ENCODE measurements at regions not wholly inside any gene's neighbourhood (a gene's known extent, or its start where the extent isn't known, plus 50 kb on each side); places are given as distances from the start of the nearest gene placed in this dataset.

DNA sequence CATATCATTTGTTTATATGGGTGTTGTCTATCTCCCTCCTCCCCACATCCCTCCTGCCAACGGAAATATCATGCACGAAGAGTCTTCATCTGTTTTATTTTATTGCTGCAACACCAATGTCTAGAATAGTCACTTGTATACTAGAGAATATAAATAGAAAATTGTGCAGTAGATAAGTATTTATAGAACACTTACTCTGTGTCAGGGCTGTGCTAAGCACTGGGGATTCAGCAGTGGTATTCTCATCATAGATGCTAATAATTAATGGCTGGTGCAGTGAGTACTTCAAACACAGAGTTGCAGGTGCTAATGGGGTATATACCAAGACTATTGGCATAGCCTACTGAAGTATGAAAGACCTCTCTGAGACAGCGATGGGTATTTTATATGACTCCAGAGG is 353.5 kb upstream of the CDH6 start:
- H3K4me1 Mint-ChIP-seq (ENCODE audit: low read depth) = no peaks in the 10 kb centered on the region
- H3K4me1 ChIP-seq (ENCODE audit: insufficient read depth, low read length) = no peaks in the 10 kb centered on the region
- no peaks in the 10 kb centered on the region for H3K36me3 ChIP-seq (ENCODE audit: insufficient read depth, low read length)
- TF ChIP-seq, protein P1, sequence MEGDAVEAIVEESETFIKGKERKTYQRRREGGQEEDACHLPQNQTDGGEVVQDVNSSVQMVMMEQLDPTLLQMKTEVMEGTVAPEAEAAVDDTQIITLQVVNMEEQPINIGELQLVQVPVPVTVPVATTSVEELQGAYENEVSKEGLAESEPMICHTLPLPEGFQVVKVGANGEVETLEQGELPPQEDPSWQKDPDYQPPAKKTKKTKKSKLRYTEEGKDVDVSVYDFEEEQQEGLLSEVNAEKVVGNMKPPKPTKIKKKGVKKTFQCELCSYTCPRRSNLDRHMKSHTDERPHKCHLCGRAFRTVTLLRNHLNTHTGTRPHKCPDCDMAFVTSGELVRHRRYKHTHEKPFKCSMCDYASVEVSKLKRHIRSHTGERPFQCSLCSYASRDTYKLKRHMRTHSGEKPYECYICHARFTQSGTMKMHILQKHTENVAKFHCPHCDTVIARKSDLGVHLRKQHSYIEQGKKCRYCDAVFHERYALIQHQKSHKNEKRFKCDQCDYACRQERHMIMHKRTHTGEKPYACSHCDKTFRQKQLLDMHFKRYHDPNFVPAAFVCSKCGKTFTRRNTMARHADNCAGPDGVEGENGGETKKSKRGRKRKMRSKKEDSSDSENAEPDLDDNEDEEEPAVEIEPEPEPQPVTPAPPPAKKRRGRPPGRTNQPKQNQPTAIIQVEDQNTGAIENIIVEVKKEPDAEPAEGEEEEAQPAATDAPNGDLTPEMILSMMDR (IDR thresholded peaks at IDR 0.05) = no peak
- no peak overlapping the region for H3K4me3 Mint-ChIP-seq
- H3K27ac ChIP-seq (ENCODE audit: low read depth in 1 of 2, low read length in 2 of 2) = no peak overlapping the region
- ATAC-seq (ENCODE audit: poor library complexity) (no peak), DNase-seq (no peak)
- ChIA-PET POLR2A (no interaction called here), CTCF (no interaction called here)
- H3K27me3 ChIP-seq (ENCODE audit: control insufficient read depth in 1 of 2, insufficient read depth in 2 of 2, low read length in 2 of 2) = no peaks in the 10 kb centered on the region
- H3K9me3 ChIP-seq (ENCODE audit: control insufficient read depth in 1 of 2, insufficient read depth in 1 of 2, low read length in 2 of 2) = peaks cover 0 to 4% of the 10 kb centered on the region in 2 experiments
- no peak overlapping the region for H3K4me3 ChIP-seq (ENCODE audit: low read length)
- no peaks in the 10 kb centered on the region for H3K27me3 Mint-ChIP-seq
- intact Hi-C loops (cut with DNase I, micrococcal nuclease) = no loop called here
- no peaks in the 10 kb centered on the region for H3K36me3 Mint-ChIP-seq (ENCODE audit: low read depth)
- peaks cover 6% of the 10 kb centered on the region for H3K9me3 Mint-ChIP-seq
- H3K27ac Mint-ChIP-seq = no peak overlapping the region

DNA sequence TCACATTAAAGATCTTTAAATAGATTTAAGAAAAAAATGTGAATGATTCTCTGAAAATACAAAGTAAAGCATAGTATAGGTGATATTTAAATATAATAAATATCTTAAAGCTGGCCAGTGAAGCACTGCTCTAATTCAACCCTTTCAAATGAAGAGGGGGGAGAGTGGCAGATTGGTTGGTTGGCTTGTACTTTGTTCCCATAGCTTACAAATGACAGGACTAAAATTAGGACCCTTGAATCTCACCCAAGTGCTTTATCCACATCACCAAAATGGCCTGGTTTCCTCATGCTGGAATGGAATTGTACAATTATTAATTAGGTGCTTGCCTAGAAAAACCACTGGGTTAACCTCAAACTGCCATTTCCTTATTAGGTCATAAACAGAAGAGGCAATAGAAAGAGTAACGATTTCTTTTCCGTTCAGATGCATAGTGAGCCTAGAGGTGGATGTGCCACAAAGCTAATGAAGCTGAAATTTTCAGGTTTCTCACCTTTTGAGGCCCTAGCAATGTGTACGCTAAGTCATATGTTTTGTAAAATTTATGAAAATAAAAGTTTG is 354.5 kb upstream of the CDH6 start:
- DNase-seq (no peak), ATAC-seq (ENCODE audit: poor library complexity) (no peak)
- H3K36me3 Mint-ChIP-seq (ENCODE audit: low read depth) = no peaks in the 10 kb centered on the region
- Histone ChIP-seq H3K4me3 (ENCODE audit: low read length) (no peak overlapping the region), H3K4me1 (ENCODE audit: insufficient read depth, low read length) (no peaks in the 10 kb centered on the region), H3K36me3 (ENCODE audit: insufficient read depth, low read length) (no peaks in the 10 kb centered on the region), H3K27ac (ENCODE audit: low read depth in 1 of 2, low read length in 2 of 2) (no peak overlapping the region), H3K27me3 (ENCODE audit: control insufficient read depth in 1 of 2, insufficient read depth in 2 of 2, low read length in 2 of 2) (no peaks in the 10 kb centered on the region), H3K9me3 (ENCODE audit: control insufficient read depth in 1 of 2, insufficient read depth in 1 of 2, low read length in 2 of 2) (peaks cover 0 to 4% of the 10 kb centered on the region in 2 experiments)
- H3K4me3 Mint-ChIP-seq = no peak overlapping the region
- ChIA-PET POLR2A (no interaction called here), CTCF (no interaction called here)
- H3K27me3 Mint-ChIP-seq = no peaks in the 10 kb centered on the region
- H3K4me1 Mint-ChIP-seq (ENCODE audit: low read depth) = no peaks in the 10 kb centered on the region
- TF ChIP-seq, protein P1 (IDR thresholded peaks at IDR 0.05) = no peak
- intact Hi-C loops (cut with DNase I, micrococcal nuclease) = no loop called here
- no peak overlapping the region for H3K27ac Mint-ChIP-seq
- peaks cover 7% of the 10 kb centered on the region for H3K9me3 Mint-ChIP-seq

GRCh38 chr5:30832519-30832918 is 361.0 kb upstream of the CDH6 start:
- Histone ChIP-seq H3K9me3 (ENCODE audit: control insufficient read depth in 1 of 2, insufficient read depth in 1 of 2, low read length in 2 of 2) (peaks cover 0 to 4% of the 10 kb centered on the region in 2 experiments), H3K4me1 (ENCODE audit: insufficient read depth, low read length) (no peaks in the 10 kb centered on the region), H3K27ac (ENCODE audit: low read depth in 1 of 2, low read length in 2 of 2) (no peak overlapping the region), H3K36me3 (ENCODE audit: insufficient read depth, low read length) (no peaks in the 10 kb centered on the region), H3K27me3 (ENCODE audit: control insufficient read depth in 1 of 2, insufficient read depth in 2 of 2, low read length in 2 of 2) (no peaks in the 10 kb centered on the region), H3K4me3 (ENCODE audit: low read length) (no peak overlapping the region)
- H3K27ac Mint-ChIP-seq = no peak overlapping the region
- ChIA-PET POLR2A (no interaction called here), CTCF (no interaction called here)
- H3K27me3 Mint-ChIP-seq = no peaks in the 10 kb centered on the region
- peaks cover 15% of the 10 kb centered on the region for H3K9me3 Mint-ChIP-seq
- no peaks in the 10 kb centered on the region for H3K36me3 Mint-ChIP-seq (ENCODE audit: low read depth)
- H3K4me1 Mint-ChIP-seq (ENCODE audit: low read depth) = no peaks in the 10 kb centered on the region
- TF ChIP-seq, protein P1 (IDR thresholded peaks at IDR 0.05) = no peak
- no peak overlapping the region for H3K4me3 Mint-ChIP-seq
- ATAC-seq (ENCODE audit: poor library complexity) (no peak), DNase-seq (no peak)
- intact Hi-C loops (cut with DNase I, micrococcal nuclease) = no loop called here

Data from CD4-positive, alpha-beta T cell (primary cell).